ENCODE measurements at regions not wholly inside any gene's neighbourhood (a gene's known extent, or its start where the extent isn't known, plus 50 kb on each side); places are given as distances from the start of the nearest gene placed in this dataset.

DNA sequence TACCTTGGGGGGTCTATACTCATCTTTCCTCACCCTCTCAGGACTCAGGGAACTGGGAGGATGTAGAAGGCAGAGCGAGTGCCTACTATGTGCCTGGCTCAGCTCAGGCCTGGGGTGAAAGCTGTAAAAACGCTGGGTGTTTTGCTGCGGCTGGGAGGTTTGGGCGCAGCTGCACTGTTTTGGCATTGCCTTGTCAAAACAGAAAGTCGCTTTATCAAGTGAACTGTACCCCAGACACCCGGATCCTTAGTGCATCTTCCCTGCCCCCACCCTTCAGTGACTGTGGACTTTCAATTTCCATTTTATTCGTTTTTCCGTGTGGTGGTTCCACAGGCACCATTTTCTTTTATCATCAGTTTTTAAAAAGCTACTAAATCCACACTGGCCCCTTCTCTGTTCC is 86.7 kb upstream of the ZNF716 start:
- TF ChIP-seq JUND (IDR thresholded peaks at IDR 0.05; ENCODE audit: low read length), result no peak
- no peak for TF ChIP-seq RAD21 (IDR thresholded peaks at IDR 0.05 in 1 of 2, conservative IDR thresholded peaks at IDR 0.05 in 1 of 2; ENCODE audit: low read depth in 2 of 2, low read length in 2 of 2)

Measured in H1 (cell line).